ENCODE measurements at regions not wholly inside any gene's neighbourhood (a gene's known extent, or its start where the extent isn't known, plus 50 kb on each side); places are given as distances from the start of the nearest gene placed in this dataset.
"Not testable (repeated sequence)": the region's sequence is repeated elsewhere in the genome, so short reads cannot be mapped to it uniquely, and the experiment has no call there.

DNA sequence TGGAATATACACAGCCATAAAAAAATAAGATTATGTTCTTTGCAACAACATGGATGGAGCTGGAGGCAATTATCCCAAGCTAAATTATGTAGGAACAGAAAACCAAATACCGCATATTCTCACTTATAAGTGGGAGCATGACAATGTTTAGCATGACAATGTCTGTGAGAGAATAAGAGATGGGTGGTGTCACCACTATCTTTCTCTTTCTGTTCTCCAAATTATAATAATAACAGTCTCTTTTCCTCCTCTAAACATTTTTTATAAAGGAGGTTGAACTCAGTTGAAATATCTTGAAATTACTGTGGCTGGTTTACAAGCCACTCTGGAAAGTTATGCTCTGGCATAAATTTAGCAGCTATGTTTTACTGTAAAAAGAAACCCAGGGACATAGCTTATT lies 108.4 kb upstream of the NBPF19 start:
- DNase-seq: not testable (repeated sequence)

DNA sequence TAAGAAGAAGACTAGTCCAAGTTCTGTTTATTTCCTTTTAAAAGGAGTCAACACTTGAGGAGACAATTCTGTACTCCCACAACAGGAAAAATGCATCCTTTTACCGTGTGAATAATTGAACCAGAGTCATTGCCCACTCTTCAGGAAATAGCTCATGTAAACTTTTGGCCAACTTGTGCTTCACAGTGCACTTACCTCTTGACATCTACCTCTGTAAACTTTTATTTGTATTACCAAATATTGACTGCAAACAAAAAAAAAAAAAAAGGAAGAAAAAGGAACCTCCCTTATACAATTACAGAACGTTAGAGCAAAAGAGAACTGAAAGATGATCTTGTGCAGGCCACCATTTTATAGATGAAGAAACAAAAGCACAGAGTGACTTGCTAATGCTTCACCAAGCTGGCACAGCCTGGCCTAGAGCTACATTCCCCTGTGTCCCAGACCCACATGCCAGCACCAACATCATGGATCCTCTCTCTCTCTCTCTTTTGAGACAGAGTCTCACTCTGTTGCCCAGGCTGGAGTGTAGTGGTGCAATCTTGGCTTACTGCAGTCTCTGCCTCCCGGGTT lies 107.3 kb upstream of the NBPF19 start:
- not testable (repeated sequence) for DNase-seq

DNA sequence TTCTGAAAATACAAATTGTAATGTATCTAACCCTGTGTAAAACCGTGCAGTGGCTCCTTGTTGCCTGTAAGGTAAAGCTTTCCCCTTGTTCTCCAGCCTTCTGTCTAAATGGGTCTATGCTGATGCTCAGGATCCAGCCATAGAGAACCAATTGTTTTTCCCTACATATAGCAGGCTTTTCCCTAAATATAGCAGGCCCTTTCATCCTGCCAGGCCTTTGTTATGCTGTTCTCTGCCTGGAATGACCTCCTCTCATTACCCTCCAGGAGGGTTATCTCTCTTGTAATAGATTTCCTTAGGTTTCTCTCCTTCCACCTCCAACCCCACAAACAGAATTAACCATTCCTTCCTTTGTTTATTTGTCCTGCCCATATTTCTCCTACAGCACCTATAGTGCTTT lies 106.5 kb upstream of the NBPF19 start:
- DNase-seq: not testable (repeated sequence)

DNA sequence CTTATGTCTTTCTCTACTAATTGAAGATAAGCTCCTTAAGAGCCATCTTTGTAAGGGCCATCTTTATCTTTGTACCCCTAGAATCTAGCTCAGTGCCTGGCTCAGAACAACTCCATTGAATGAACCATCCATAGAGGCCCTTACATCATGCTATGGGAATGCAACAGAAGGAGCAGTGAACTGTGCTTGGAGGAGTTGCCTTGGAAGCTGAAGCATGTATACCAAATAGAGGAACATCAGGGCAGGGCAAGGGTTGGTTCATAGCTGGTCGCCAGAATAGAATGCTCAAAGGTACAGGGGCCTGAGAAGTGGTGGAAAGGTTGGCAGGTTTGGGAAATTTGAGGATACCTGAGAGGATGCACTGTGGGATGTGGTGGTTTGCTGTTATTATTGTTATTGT lies 105.8 kb upstream of the NBPF19 start:
- not testable (repeated sequence) for DNase-seq

DNA sequence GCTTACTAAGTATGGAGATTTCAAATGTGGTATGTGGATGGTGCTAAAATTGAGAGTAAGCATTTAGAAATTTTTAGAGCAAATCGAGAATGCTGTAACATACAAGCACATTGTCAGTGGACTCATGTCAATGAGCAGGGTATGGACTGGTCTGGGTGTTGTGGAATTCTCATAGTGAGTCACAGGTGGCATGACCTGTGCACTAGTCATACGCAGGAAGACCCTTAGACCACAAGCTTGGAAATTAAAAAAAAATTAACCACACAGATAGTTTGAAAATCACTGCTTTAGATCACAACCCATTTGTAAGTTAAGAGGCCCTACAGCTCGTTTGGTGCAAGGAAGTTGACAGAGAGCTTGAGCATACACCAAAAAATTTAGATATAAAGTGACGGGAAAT lies 102.9 kb upstream of the NBPF19 start:
- not testable (repeated sequence) for DNase-seq

DNA sequence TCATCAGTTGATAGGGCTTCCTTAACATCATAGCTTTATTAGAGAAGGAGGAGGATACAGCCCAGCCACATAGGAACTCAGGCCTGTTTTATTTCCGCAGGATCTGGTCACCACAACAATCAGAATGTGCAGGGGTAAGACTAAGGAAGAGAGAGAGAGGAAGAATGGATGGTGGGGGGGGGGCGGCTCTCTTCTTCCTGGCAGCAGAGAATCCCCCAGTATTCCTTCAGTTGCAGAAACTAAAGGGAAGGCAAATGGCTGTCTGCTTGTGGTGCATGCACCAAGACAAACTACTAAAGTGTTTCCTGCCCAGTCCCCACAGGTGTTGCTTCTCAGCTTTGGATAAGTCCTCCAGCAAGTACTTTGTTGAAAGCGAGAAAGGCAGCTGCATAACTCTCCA lies 96.4 kb upstream of the NBPF19 start:
- not testable (repeated sequence) for DNase-seq

DNA sequence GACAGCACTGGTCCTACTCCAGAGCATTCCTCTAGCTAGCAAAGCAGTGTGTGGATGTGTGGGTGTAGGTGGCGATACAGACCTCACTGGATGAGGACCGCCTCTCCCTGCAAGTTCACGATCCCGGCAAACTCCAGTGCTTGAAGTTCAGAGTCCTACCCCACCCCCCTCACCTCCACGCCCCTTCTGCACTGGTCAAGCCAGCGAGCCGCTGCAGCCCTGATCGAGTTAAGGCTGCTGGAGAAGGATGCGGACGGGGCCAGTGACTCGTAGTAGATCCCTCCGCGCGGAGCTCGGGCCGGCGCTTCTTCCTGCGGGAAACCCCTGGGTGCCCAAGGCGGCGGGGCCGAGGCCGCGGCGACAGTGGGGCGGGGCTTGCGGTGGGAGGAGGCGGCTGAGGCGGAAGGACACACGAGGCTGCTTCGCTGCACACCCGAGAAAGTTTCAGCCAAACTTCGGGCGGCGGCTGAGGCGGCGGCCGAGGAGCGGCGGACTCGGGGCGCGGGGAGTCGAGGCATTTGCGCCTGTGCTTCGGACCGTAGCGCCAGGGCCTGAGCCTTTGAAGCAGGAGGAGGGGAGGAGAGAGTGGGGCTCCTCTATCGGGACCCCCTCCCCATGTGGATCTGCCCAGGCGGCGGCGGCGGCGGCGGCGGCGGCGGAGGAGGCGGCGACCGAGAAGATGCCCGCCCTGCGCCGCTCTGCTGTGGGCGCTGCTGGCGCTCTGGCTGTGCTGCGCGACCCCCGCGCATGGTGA lies 84.5 kb upstream of the NBPF19 start:
- DNase-seq: peak; percentile 23 to 48

DNA sequence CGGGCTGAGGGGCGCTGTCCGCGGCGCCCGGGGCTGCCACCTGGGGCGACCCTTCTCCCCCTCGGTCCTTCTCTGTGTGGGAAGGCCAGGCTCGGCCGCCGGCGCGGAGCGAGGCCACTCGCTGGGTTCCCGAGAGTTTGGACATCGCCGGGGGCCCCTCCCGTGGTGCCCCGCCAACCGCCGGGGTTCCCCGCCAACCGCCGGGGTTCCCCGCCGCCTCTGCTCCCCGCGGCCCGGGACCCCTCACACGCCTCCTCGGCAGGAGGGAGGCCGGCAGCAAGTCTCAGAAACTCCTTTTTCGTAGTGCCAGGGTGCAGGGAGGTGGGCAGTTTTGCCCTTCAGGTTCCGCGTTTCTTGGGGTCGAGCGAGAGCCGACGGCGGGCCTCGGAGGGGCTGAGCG lies 83.9 kb upstream of the NBPF19 start:
- DNase-seq: not testable (repeated sequence)

DNA sequence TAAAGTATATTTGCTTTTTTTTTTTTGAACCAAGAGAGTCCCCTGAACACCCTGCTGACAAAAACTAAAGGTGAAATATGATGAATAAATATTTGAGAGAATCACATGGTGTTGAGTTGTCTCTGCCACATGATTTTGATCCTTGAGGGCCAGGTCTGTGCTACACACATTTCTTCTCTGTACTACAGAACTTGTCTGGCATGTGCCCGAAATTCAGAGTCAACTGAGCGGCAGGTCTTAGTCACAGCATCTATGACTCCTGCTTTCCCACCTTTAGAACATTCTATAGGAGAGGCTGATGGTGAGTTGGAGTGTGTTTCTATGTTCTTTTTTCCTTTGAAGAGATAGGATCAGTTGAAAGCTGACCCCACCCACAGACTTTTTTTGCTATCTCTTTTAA lies 79.0 kb upstream of the NBPF19 start:
- peak; percentile 16 to 28 for DNase-seq

DNA sequence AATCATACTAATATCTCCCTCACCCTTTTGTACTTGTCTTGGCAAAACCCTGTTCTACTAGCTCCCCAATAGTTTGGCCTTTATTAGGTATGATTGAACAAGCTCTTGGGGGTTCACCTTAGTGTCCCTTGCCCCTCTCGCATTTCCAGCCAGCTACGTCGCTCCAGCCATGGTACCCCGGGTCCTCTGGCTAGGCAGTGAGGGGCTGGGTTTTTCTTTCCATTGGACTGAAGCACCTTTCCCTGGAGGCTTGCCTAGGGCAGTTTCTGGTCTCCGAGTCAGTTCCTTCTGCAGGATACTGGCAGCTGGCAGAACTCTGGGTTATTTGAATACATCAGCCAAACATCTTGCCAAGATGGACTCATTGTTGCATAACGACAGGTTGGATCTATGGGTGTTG lies 76.3 kb upstream of the NBPF19 start:
- not testable (repeated sequence) for DNase-seq

DNA sequence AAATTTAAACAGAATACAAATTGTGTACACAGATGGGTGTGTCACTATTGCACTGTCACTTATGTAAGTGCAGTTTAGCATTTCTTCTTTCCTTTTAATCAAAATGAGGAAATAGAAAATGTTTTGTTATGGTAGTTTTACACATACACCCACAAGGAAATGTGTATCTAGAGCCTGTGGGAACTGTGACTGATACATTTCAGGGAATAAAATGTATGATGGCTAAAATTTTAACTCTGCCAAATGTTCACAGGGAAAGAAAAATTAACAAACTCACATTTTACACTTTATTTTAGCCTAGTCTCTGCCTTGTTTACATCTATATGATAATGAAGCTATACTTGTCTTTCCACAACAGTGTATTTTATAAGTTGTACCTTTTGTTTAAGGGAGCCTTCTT lies 66.4 kb upstream of the NBPF19 start:
- DNase-seq: not testable (repeated sequence)

DNA sequence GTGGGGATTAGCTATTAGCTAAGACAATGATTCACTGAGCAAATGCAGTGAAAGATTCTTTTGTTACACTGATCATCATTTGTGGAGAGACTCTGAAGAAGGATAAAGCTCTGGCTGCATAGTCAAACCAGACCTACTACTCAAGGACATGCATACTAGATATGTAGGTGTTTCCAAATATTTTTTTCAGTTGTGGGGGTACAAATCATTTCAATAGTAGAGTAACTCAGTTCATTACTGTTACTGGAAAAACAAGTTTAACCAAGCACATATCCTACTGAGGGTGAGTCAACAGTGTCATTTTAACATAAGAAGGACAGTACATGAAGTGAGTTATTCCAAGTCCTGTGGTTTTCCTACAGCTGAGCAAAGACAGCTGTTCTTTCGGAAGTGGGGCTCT lies 59.5 kb upstream of the NBPF19 start:
- DNase-seq: not testable (repeated sequence)

DNA sequence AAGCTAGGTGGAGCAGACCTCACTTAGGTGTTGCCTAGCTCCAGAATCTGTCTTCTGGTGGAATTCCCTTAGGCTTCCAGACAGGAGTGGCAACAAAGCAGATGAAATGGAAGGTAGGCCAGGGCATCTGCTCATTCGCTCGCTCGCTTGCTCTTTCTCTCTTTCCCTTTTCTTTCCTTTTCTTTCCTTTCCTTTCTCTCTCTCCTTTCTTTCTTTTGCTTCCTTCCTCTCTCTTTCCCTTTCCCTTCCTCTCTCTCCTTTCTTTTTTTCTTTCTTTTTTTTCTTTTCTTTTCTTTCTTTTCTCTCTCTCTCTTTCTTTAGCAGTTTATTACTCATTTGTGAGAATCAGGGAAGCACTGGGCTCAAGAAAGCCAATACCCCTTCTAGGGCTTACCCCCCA lies 56.1 kb upstream of the NBPF19 start:
- not testable (repeated sequence) for DNase-seq

DNA sequence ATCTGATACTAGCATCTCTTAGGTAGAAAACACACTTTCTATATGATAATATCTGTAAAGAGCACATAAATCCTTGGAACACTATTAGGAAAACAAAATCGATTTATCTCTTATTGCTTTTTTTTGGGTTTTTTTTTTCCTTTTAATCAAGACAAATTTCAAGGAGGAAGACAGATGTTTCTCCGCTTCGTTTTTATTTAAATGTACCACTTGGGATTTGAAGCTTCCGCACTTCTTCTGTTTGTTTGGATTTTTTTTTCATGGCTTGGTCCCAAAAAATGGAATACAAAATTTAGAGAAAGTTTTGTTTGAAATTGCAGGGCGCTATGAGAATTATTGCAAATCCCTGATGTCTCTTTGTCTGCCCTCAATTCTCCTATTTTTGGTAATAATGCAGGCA lies 51.7 kb upstream of the NBPF19 start:
- DNase-seq: not testable (repeated sequence)
